ENCODE measurements at regions not wholly inside any gene's neighbourhood (a gene's known extent, or its start where the extent isn't known, plus 50 kb on each side); places are given as distances from the start of the nearest gene placed in this dataset.

DNA sequence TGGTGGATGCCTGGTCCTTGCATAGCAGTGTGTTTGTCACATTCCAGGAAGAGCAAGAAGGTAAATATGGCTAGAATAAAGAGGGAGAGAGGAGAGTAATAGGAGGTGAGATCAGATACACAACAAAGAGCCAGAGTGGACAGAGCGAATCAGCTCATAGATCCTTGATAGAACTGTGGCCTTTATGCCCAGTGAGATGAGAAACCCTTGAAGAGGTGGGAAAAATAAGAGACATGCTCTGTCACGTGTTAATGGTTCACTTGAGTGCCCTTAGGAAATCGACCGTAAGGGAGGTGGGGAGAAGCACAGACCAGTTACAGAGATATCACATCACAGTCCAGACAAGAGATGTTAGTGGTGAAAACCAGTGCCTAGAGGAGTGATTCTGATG is 84.7 kb upstream of the RAB27B start:
- Histone ChIP-seq H3K9me3 (ENCODE audit: control insufficient read depth in 1 of 2, low read length in 2 of 2) (no peaks in the 10 kb centered on the region), H3K4me1 (ENCODE audit: control insufficient read depth in 1 of 2, insufficient read depth in 2 of 2, low read length in 2 of 2) (peaks cover 0 to 10% of the 10 kb centered on the region in 2 donors), H3K27ac (ENCODE audit: low read length) (no peak overlapping the region), H3K36me3 (ENCODE audit: control insufficient read depth in 1 of 2, insufficient read depth in 2 of 2, low read length in 2 of 2) (no peaks in the 10 kb centered on the region), H3K4me3 (ENCODE audit: low read depth in 1 of 2, low read length in 2 of 2) (no peak overlapping the region), H3K27me3 (ENCODE audit: low read depth, low read length) (no peaks in the 10 kb centered on the region)

DNA sequence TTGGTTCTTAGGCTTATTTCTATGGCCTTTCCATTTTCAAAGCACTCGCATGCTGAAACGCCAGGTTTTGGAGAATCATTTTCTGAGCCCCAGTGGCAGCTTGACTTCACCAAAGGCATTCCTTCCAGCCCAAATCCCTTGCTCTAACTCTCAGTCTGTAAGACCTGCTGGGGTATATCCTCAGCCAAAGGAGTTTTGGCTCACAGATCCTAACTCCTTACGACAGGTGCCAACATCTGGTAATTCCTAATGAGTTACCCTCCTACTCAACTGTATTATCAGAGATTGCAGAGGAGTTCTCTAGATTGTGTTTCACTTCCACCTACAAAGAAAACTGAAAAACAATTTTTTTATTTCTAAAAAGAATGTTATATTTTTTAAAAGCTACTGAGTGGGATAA is 79.0 kb upstream of the RAB27B start:
- Histone ChIP-seq H3K27me3 (ENCODE audit: low read depth, low read length) (no peaks in the 10 kb centered on the region), H3K4me3 (ENCODE audit: low read depth in 1 of 2, low read length in 2 of 2) (no peak overlapping the region), H3K4me1 (ENCODE audit: control insufficient read depth in 1 of 2, insufficient read depth in 2 of 2, low read length in 2 of 2) (no peaks in the 10 kb centered on the region), H3K36me3 (ENCODE audit: control insufficient read depth in 1 of 2, insufficient read depth in 2 of 2, low read length in 2 of 2) (no peaks in the 10 kb centered on the region), H3K9me3 (ENCODE audit: control insufficient read depth in 1 of 2, low read length in 2 of 2) (no peaks in the 10 kb centered on the region), H3K27ac (ENCODE audit: low read length) (no peak overlapping the region)

DNA sequence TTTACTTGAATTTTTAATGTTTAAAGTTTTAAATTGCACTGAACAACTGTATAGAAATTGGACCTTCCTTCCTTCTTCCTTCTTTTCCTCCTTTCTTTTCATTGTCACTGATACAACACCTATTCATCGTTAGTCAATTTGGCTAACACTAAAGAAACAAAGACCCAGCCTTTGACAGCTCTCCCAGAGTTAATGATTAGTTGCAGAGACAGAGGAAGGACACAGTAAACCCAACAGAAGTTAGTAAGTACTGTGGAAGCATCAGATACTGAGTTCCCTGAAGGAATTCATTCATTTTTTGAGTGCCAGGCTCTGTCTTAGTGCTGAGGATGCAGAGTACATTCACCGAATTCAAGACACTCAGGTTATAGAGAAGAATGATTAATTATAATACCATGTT is 77.9 kb upstream of the RAB27B start:
- no peaks in the 10 kb centered on the region for H3K9me3 ChIP-seq (ENCODE audit: control insufficient read depth in 1 of 2, low read length in 2 of 2)
- H3K4me1 ChIP-seq (ENCODE audit: control insufficient read depth in 1 of 2, insufficient read depth in 2 of 2, low read length in 2 of 2), result no peaks in the 10 kb centered on the region
- no peak overlapping the region for H3K4me3 ChIP-seq (ENCODE audit: low read depth in 1 of 2, low read length in 2 of 2)
- no peaks in the 10 kb centered on the region for H3K36me3 ChIP-seq (ENCODE audit: control insufficient read depth in 1 of 2, insufficient read depth in 2 of 2, low read length in 2 of 2)
- no peak overlapping the region for H3K27ac ChIP-seq (ENCODE audit: low read length)
- no peaks in the 10 kb centered on the region for H3K27me3 ChIP-seq (ENCODE audit: low read depth, low read length)

DNA sequence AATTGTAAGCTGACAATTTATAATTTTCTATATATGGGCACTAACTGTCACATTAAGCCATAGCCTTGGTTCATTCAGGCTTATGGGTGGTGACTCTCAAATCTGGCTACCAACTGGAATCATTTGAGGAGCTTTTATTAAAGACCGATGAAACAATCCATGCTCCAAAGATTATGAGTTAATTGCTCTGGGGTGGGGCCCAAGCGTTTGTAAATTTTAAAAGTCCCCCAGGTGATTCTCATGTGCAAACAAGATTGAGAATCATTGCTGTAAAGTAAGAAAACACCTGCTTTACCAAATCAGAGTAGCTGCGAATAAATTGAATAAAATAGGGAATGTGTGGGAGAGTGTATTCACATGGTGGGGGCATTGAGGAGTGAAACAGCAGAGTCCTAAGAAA is 76.1 kb upstream of the RAB27B start:
- Histone ChIP-seq H3K27me3 (ENCODE audit: low read depth, low read length) (no peaks in the 10 kb centered on the region), H3K27ac (ENCODE audit: low read length) (no peak overlapping the region), H3K36me3 (ENCODE audit: control insufficient read depth in 1 of 2, insufficient read depth in 2 of 2, low read length in 2 of 2) (no peaks in the 10 kb centered on the region), H3K4me3 (ENCODE audit: low read depth in 1 of 2, low read length in 2 of 2) (no peak overlapping the region), H3K4me1 (ENCODE audit: control insufficient read depth in 1 of 2, insufficient read depth in 2 of 2, low read length in 2 of 2) (no peaks in the 10 kb centered on the region), H3K9me3 (ENCODE audit: control insufficient read depth in 1 of 2, low read length in 2 of 2) (no peaks in the 10 kb centered on the region)

DNA sequence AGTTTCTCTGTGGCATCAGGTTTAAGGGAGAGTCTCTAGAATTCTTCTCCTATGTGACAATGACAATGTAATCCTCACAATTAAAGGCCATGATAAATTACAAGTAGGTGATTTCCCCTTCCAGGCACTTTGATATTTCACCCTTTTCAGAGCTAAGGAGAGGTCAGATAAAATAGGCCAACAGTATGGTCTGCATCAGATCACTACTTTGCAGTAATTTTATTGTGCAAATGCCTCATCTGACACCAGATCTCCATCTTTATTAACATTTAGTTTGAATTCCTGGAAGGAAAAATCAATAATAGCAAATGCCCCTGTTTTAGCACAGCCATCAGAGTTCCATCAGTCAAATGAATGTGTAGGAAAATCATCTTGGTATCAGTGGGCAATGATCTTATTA is 72.8 kb upstream of the RAB27B start:
- Histone ChIP-seq H3K4me1 (ENCODE audit: control insufficient read depth in 1 of 2, insufficient read depth in 2 of 2, low read length in 2 of 2) (no peaks in the 10 kb centered on the region), H3K27ac (ENCODE audit: low read length) (no peak overlapping the region), H3K9me3 (ENCODE audit: control insufficient read depth in 1 of 2, low read length in 2 of 2) (no peaks in the 10 kb centered on the region), H3K4me3 (ENCODE audit: low read depth in 1 of 2, low read length in 2 of 2) (no peak overlapping the region), H3K27me3 (ENCODE audit: low read depth, low read length) (no peaks in the 10 kb centered on the region), H3K36me3 (ENCODE audit: control insufficient read depth in 1 of 2, insufficient read depth in 2 of 2, low read length in 2 of 2) (no peaks in the 10 kb centered on the region)

DNA sequence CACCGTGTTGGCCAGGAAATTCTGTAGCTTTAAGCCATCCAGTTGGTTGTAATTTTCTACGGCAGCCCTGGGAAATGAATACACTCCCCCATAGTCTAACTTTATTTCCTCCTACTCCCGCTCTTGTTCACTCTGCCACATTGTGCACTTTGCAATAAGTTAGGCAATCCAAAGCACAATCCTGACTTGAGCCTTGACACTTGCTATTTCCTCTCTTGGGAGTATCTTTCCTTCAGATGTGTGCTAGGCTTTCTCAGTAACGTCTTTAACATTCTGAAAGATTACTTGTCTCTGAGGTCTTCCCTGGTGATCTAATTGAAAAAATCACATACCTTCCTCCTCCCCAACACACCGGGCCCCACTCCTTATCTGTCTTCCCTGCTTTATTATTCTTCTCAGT is 65.9 kb upstream of the RAB27B start:
- H3K4me1 ChIP-seq (ENCODE audit: control insufficient read depth in 1 of 2, insufficient read depth in 2 of 2, low read length in 2 of 2), result no peaks in the 10 kb centered on the region
- no peak overlapping the region for H3K27ac ChIP-seq (ENCODE audit: low read length)
- no peak overlapping the region for H3K4me3 ChIP-seq (ENCODE audit: low read depth in 1 of 2, low read length in 2 of 2)

DNA sequence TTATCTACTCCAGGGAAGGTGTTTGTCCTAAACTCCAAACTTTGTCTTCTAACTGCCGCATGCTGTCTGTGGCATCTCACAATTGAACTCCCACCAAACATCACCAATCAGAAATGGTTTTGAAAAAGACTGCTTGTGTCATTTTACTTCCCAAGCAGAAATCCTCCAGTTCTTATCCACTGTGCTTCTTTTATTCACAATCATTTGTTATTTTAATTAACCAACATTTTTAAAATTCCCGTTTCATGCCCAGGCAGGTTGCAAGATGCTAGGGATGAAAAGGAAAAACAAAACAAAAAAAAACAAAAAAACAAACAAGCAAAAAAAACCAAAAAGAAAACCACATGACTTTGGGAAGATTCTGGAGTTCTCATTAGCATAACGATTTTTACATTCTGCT is 63.5 kb upstream of the RAB27B start:
- Histone ChIP-seq H3K9me3 (ENCODE audit: control insufficient read depth in 1 of 2, low read length in 2 of 2) (no peaks in the 10 kb centered on the region), H3K4me3 (ENCODE audit: low read depth in 1 of 2, low read length in 2 of 2) (no peak overlapping the region), H3K36me3 (ENCODE audit: control insufficient read depth in 1 of 2, insufficient read depth in 2 of 2, low read length in 2 of 2) (no peaks in the 10 kb centered on the region), H3K4me1 (ENCODE audit: control insufficient read depth in 1 of 2, insufficient read depth in 2 of 2, low read length in 2 of 2) (no peaks in the 10 kb centered on the region), H3K27ac (ENCODE audit: low read length) (no peak overlapping the region), H3K27me3 (ENCODE audit: low read depth, low read length) (no peaks in the 10 kb centered on the region)

More for the DNA sequence above, 65.9 kb upstream of the RAB27B start:
- no peaks in the 10 kb centered on the region for H3K27me3 ChIP-seq (ENCODE audit: low read depth, low read length)
- H3K36me3 ChIP-seq (ENCODE audit: control insufficient read depth in 1 of 2, insufficient read depth in 2 of 2, low read length in 2 of 2), result no peaks in the 10 kb centered on the region
- no peaks in the 10 kb centered on the region for H3K9me3 ChIP-seq (ENCODE audit: control insufficient read depth in 1 of 2, low read length in 2 of 2)

DNA sequence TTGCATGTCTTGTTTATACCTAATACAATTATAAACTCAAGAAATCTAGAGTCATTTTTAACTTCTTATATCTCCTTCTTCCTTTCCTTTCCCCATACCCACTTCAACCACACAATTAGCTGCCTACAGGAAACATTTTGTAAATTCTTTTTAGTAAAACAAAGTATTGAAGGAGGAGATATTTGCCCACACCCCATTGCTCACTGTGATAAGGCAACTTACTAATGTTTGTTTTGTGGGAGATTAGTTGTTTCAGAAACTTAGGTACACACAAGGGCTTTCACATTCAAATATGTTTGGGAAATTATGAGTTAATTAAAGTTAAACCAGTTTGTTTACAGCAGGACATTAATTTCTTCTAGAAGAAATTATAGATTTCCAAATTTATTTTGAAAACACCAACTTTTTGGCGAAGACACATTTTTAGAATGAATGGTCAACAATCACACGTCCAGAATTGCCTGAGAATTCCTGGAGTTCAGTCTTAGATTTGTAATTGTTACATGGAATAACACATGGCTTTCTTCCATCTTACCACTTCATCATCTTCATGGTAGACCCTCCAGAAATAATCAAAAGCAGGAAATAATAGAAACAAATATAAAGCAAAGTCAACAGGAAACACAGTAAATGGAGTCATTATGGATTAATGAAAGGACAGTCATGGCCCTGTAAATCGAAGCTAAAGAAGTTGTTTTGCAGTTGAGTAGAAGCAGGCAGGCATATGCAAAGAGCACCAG is 62.5 kb upstream of the RAB27B start:
- Histone ChIP-seq H3K36me3 (ENCODE audit: control insufficient read depth in 1 of 2, insufficient read depth in 2 of 2, low read length in 2 of 2) (no peaks in the 10 kb centered on the region), H3K4me1 (ENCODE audit: control insufficient read depth in 1 of 2, insufficient read depth in 2 of 2, low read length in 2 of 2) (no peaks in the 10 kb centered on the region), H3K27me3 (ENCODE audit: low read depth, low read length) (no peaks in the 10 kb centered on the region), H3K27ac (ENCODE audit: low read length) (no peak overlapping the region), H3K9me3 (ENCODE audit: control insufficient read depth in 1 of 2, low read length in 2 of 2) (no peaks in the 10 kb centered on the region), H3K4me3 (ENCODE audit: low read depth in 1 of 2, low read length in 2 of 2) (no peak overlapping the region)

DNA sequence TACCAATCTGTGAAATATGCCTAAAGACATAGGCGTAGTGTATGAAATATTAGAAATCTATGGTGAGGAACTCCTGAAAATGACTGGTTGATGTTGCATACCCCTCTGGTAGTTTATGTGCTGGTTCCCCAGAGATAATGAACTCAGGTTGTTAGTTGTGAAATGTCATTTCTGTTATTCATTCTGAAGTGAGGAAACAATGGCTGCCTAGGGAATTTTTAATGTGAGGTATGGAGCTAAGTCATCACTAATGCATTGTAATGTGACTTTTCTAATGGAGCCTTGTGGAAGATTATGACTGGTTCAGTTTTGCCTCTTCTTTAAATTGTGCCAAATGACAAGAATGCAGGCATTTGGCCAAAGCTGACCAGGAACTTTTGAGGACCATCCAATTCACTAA is 61.6 kb upstream of the RAB27B start:
- H3K4me3 ChIP-seq (ENCODE audit: low read depth in 1 of 2, low read length in 2 of 2), result no peak overlapping the region
- no peaks in the 10 kb centered on the region for H3K36me3 ChIP-seq (ENCODE audit: control insufficient read depth in 1 of 2, insufficient read depth in 2 of 2, low read length in 2 of 2)
- H3K27me3 ChIP-seq (ENCODE audit: low read depth, low read length), result no peaks in the 10 kb centered on the region
- H3K4me1 ChIP-seq (ENCODE audit: control insufficient read depth in 1 of 2, insufficient read depth in 2 of 2, low read length in 2 of 2), result no peaks in the 10 kb centered on the region
- no peaks in the 10 kb centered on the region for H3K9me3 ChIP-seq (ENCODE audit: control insufficient read depth in 1 of 2, low read length in 2 of 2)
- no peak overlapping the region for H3K27ac ChIP-seq (ENCODE audit: low read length)

DNA sequence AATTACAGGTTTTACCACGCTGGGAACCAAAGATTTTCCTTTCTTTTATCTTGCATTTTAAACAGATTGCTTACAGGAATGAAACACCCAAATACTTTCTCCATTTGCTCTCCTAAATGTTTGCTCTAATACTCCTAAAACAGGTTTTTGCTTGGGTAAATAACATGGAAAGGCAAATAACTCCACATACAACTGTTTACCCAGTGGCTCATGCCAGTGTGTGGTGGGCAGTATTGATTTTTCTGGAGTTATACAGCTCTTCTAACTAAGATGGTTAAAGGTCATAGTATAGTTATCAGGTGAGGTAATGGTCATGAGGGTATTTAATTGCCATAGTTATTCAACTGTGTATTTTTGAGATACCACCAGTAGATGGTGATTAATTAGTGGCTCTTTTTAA is 61.2 kb upstream of the RAB27B start:
- no peaks in the 10 kb centered on the region for H3K36me3 ChIP-seq (ENCODE audit: control insufficient read depth in 1 of 2, insufficient read depth in 2 of 2, low read length in 2 of 2)
- H3K4me1 ChIP-seq (ENCODE audit: control insufficient read depth in 1 of 2, insufficient read depth in 2 of 2, low read length in 2 of 2), result no peaks in the 10 kb centered on the region
- no peaks in the 10 kb centered on the region for H3K9me3 ChIP-seq (ENCODE audit: control insufficient read depth in 1 of 2, low read length in 2 of 2)
- no peak overlapping the region for H3K4me3 ChIP-seq (ENCODE audit: low read depth in 1 of 2, low read length in 2 of 2)
- no peak overlapping the region for H3K27ac ChIP-seq (ENCODE audit: low read length)
- no peaks in the 10 kb centered on the region for H3K27me3 ChIP-seq (ENCODE audit: low read depth, low read length)

DNA sequence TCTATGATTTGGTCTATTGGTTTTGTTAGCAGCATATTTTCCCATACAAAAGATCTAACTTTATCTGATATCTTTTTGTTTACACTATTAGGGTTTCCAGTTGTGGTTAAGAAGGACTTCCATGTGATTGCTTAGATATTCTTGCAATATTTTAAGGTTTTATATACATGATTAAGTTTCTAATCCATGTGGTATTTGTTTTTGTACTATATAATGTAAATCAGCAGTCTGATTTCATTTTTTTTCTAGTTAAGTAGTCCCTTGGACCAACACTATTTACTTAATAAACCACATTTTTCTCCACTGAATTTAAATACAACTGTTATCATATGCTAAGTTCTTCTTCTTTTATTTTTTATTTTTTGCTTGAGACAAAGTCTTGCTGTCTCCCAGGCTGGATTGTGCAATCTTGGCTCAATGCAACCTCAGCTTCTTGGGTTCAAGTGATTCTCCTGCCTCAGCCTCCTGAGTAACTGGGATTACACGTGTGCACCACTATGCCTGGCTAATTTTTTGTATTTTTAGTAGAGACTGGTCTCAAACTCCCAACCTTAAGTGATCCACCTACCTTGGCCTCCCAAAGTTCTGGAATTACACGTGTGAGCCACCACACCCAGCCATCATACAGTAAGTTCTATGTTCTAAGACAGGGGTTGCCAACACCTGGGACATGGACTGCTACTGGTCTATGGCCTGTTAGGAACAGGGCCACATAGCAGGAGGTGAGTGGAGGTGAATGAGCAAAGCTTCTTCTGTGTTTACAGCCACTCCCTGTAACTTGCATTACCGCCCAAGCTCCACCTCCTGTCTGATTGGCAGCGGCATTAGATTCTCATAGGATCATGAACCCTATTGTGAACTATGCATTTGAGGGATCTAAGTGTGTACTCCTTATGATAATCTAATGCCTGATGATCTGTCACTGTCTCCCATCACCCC is 58.5 kb upstream of the RAB27B start:
- no peaks in the 10 kb centered on the region for H3K9me3 ChIP-seq (ENCODE audit: control insufficient read depth in 1 of 2, low read length in 2 of 2)
- H3K36me3 ChIP-seq (ENCODE audit: control insufficient read depth in 1 of 2, insufficient read depth in 2 of 2, low read length in 2 of 2), result no peaks in the 10 kb centered on the region
- no peaks in the 10 kb centered on the region for H3K27me3 ChIP-seq (ENCODE audit: low read depth, low read length)
- no peak overlapping the region for H3K4me3 ChIP-seq (ENCODE audit: low read depth in 1 of 2, low read length in 2 of 2)
- H3K4me1 ChIP-seq (ENCODE audit: control insufficient read depth in 1 of 2, insufficient read depth in 2 of 2, low read length in 2 of 2), result peaks cover 2 to 7% of the 10 kb centered on the region in 2 donors
- H3K27ac ChIP-seq (ENCODE audit: low read length), result no peak overlapping the region

Data from muscle layer of duodenum (tissue), 2 donors.